ENCODE measurements at regions not wholly inside any gene's neighbourhood (a gene's known extent, or its start where the extent isn't known, plus 50 kb on each side); places are given as distances from the start of the nearest gene placed in this dataset.

- Histone ChIP-seq H3K4me1 (ENCODE audit: insufficient read depth, low read length) (peaks cover 4% of the 10 kb centered on the region), H3K36me3 (ENCODE audit: insufficient read depth, low read length) (no peaks in the 10 kb centered on the region), H3K9me3 (ENCODE audit: low read length) (peaks cover 4% of the 10 kb centered on the region), H3K27me3 (ENCODE audit: insufficient read depth, low read length) (no peaks in the 10 kb centered on the region), H2AFZ (ENCODE audit: low read depth, low read length) (no peak overlapping the region), H3K4me3 (ENCODE audit: low read length) (no peak overlapping the region)
Observed at GRCh38 chr9:2300325-2300724, 285.2 kb downstream of the SMARCA2 start.

- Histone ChIP-seq H2AFZ (ENCODE audit: low read depth, low read length) (no peak overlapping the region), H3K4me1 (ENCODE audit: insufficient read depth, low read length) (peaks cover 4% of the 10 kb centered on the region), H3K27me3 (ENCODE audit: insufficient read depth, low read length) (no peaks in the 10 kb centered on the region), H3K36me3 (ENCODE audit: insufficient read depth, low read length) (no peaks in the 10 kb centered on the region), H3K9me3 (ENCODE audit: low read length) (peaks cover 3% of the 10 kb centered on the region), H3K4me3 (ENCODE audit: low read length) (no peak overlapping the region)
Observed at GRCh38 chr9:2302606-2303005, 287.5 kb downstream of the SMARCA2 start.

GRCh38 chr9:2303056-2303455 is 287.9 kb downstream of the SMARCA2 start:
- Histone ChIP-seq H3K27me3 (ENCODE audit: insufficient read depth, low read length) (no peaks in the 10 kb centered on the region), H2AFZ (ENCODE audit: low read depth, low read length) (no peak overlapping the region), H3K4me1 (ENCODE audit: insufficient read depth, low read length) (peaks cover 4% of the 10 kb centered on the region), H3K4me3 (ENCODE audit: low read length) (no peak overlapping the region), H3K9me3 (ENCODE audit: low read length) (peaks cover 2% of the 10 kb centered on the region), H3K36me3 (ENCODE audit: insufficient read depth, low read length) (no peaks in the 10 kb centered on the region)

GRCh38 chr9:2307480-2307879 is 292.3 kb downstream of the SMARCA2 start:
- Histone ChIP-seq H3K36me3 (ENCODE audit: insufficient read depth, low read length) (no peaks in the 10 kb centered on the region), H3K4me3 (ENCODE audit: low read length) (no peak overlapping the region), H2AFZ (ENCODE audit: low read depth, low read length) (no peak overlapping the region), H3K27me3 (ENCODE audit: insufficient read depth, low read length) (no peaks in the 10 kb centered on the region), H3K9me3 (ENCODE audit: low read length) (no peaks in the 10 kb centered on the region), H3K4me1 (ENCODE audit: insufficient read depth, low read length) (no peaks in the 10 kb centered on the region)

GRCh38 chr9:2311920-2312319 is 296.8 kb downstream of the SMARCA2 start:
- H3K9me3 ChIP-seq (ENCODE audit: low read length): peaks cover 9% of the 10 kb centered on the region
- no peaks in the 10 kb centered on the region for H3K4me1 ChIP-seq (ENCODE audit: insufficient read depth, low read length)
- H3K36me3 ChIP-seq (ENCODE audit: insufficient read depth, low read length): no peaks in the 10 kb centered on the region
- H3K4me3 ChIP-seq (ENCODE audit: low read length): no peak overlapping the region
- H3K27me3 ChIP-seq (ENCODE audit: insufficient read depth, low read length): no peaks in the 10 kb centered on the region
- H2AFZ ChIP-seq (ENCODE audit: low read depth, low read length): no peak overlapping the region

GRCh38 chr9:2313512-2313911 is 298.4 kb downstream of the SMARCA2 start:
- Histone ChIP-seq H3K9me3 (ENCODE audit: low read length) (peaks cover 9% of the 10 kb centered on the region), H3K36me3 (ENCODE audit: insufficient read depth, low read length) (no peaks in the 10 kb centered on the region), H3K4me3 (ENCODE audit: low read length) (no peak overlapping the region), H2AFZ (ENCODE audit: low read depth, low read length) (no peak overlapping the region), H3K27me3 (ENCODE audit: insufficient read depth, low read length) (no peaks in the 10 kb centered on the region), H3K4me1 (ENCODE audit: insufficient read depth, low read length) (no peaks in the 10 kb centered on the region)

- H3K9me3 ChIP-seq (ENCODE audit: low read length): peaks cover 15% of the 10 kb centered on the region
- H3K27me3 ChIP-seq (ENCODE audit: insufficient read depth, low read length): no peaks in the 10 kb centered on the region
- H2AFZ ChIP-seq (ENCODE audit: low read depth, low read length): no peak overlapping the region
- H3K4me1 ChIP-seq (ENCODE audit: insufficient read depth, low read length): no peaks in the 10 kb centered on the region
- H3K36me3 ChIP-seq (ENCODE audit: insufficient read depth, low read length): no peaks in the 10 kb centered on the region
- no peak overlapping the region for H3K4me3 ChIP-seq (ENCODE audit: low read length)
Observed at GRCh38 chr9:2317591-2317990, 302.4 kb downstream of the SMARCA2 start.

- Histone ChIP-seq H3K4me3 (ENCODE audit: low read length) (no peak overlapping the region), H3K9me3 (ENCODE audit: low read length) (peaks cover 9% of the 10 kb centered on the region), H3K36me3 (ENCODE audit: insufficient read depth, low read length) (no peaks in the 10 kb centered on the region), H3K4me1 (ENCODE audit: insufficient read depth, low read length) (no peaks in the 10 kb centered on the region), H2AFZ (ENCODE audit: low read depth, low read length) (no peak overlapping the region), H3K27me3 (ENCODE audit: insufficient read depth, low read length) (no peaks in the 10 kb centered on the region)
Observed at GRCh38 chr9:2319421-2319820, 302.2 kb upstream of the VLDLR start.

- H3K27me3 ChIP-seq (ENCODE audit: insufficient read depth, low read length): no peaks in the 10 kb centered on the region
- no peak overlapping the region for H2AFZ ChIP-seq (ENCODE audit: low read depth, low read length)
- no peaks in the 10 kb centered on the region for H3K36me3 ChIP-seq (ENCODE audit: insufficient read depth, low read length)
- H3K4me3 ChIP-seq (ENCODE audit: low read length): no peak overlapping the region
- H3K4me1 ChIP-seq (ENCODE audit: insufficient read depth, low read length): no peaks in the 10 kb centered on the region
- H3K9me3 ChIP-seq (ENCODE audit: low read length): peaks cover 9% of the 10 kb centered on the region
Observed at GRCh38 chr9:2320114-2320513, 301.5 kb upstream of the VLDLR start.

GRCh38 chr9:2320632-2321031 is 301.0 kb upstream of the VLDLR start:
- no peak overlapping the region for H3K4me3 ChIP-seq (ENCODE audit: low read length)
- H3K27me3 ChIP-seq (ENCODE audit: insufficient read depth, low read length): no peaks in the 10 kb centered on the region
- H3K9me3 ChIP-seq (ENCODE audit: low read length): peaks cover 9% of the 10 kb centered on the region
- no peak overlapping the region for H2AFZ ChIP-seq (ENCODE audit: low read depth, low read length)
- H3K36me3 ChIP-seq (ENCODE audit: insufficient read depth, low read length): no peaks in the 10 kb centered on the region
- no peaks in the 10 kb centered on the region for H3K4me1 ChIP-seq (ENCODE audit: insufficient read depth, low read length)

GRCh38 chr9:2321523-2322148 is 300.0 kb upstream of the VLDLR start:
- Histone ChIP-seq H3K4me1 (ENCODE audit: insufficient read depth, low read length) (no peaks in the 10 kb centered on the region), H3K27me3 (ENCODE audit: insufficient read depth, low read length) (no peaks in the 10 kb centered on the region), H2AFZ (ENCODE audit: low read depth, low read length) (no peak overlapping the region), H3K36me3 (ENCODE audit: insufficient read depth, low read length) (no peaks in the 10 kb centered on the region), H3K9me3 (ENCODE audit: low read length) (peaks cover 6% of the 10 kb centered on the region), H3K4me3 (ENCODE audit: low read length) (no peak overlapping the region)

GRCh38 chr9:2324742-2325141 is 296.8 kb upstream of the VLDLR start:
- H2AFZ ChIP-seq (ENCODE audit: low read depth, low read length): no peak overlapping the region
- no peak overlapping the region for H3K4me3 ChIP-seq (ENCODE audit: low read length)
- H3K9me3 ChIP-seq (ENCODE audit: low read length): peaks cover 6% of the 10 kb centered on the region
- H3K27me3 ChIP-seq (ENCODE audit: insufficient read depth, low read length): no peaks in the 10 kb centered on the region
- H3K36me3 ChIP-seq (ENCODE audit: insufficient read depth, low read length): no peaks in the 10 kb centered on the region
- no peaks in the 10 kb centered on the region for H3K4me1 ChIP-seq (ENCODE audit: insufficient read depth, low read length)

GRCh38 chr9:2332663-2333062 is 288.9 kb upstream of the VLDLR start:
- H3K4me1 ChIP-seq (ENCODE audit: insufficient read depth, low read length): no peaks in the 10 kb centered on the region
- no peaks in the 10 kb centered on the region for H3K36me3 ChIP-seq (ENCODE audit: insufficient read depth, low read length)
- no peak overlapping the region for H3K4me3 ChIP-seq (ENCODE audit: low read length)
- no peaks in the 10 kb centered on the region for H3K9me3 ChIP-seq (ENCODE audit: low read length)
- H2AFZ ChIP-seq (ENCODE audit: low read depth, low read length): no peak overlapping the region
- no peaks in the 10 kb centered on the region for H3K27me3 ChIP-seq (ENCODE audit: insufficient read depth, low read length)

GRCh38 chr9:2335260-2335659 is 286.3 kb upstream of the VLDLR start:
- Histone ChIP-seq H3K9me3 (ENCODE audit: low read length) (no peaks in the 10 kb centered on the region), H3K36me3 (ENCODE audit: insufficient read depth, low read length) (no peaks in the 10 kb centered on the region), H2AFZ (ENCODE audit: low read depth, low read length) (no peak overlapping the region), H3K27me3 (ENCODE audit: insufficient read depth, low read length) (no peaks in the 10 kb centered on the region), H3K4me1 (ENCODE audit: insufficient read depth, low read length) (no peaks in the 10 kb centered on the region), H3K4me3 (ENCODE audit: low read length) (no peak overlapping the region)
